ENCODE measurements at regions not wholly inside any gene's neighbourhood (a gene's known extent, or its start where the extent isn't known, plus 50 kb on each side); places are given as distances from the start of the nearest gene placed in this dataset.
"Not testable (repeated sequence)": the region's sequence is repeated elsewhere in the genome, so short reads cannot be mapped to it uniquely, and the experiment has no call there.

GRCh38 chr6:155795173-155795796 is 339.6 kb upstream of the NOX3 start:
- no peak for DNase-seq

GRCh38 chr6:155791891-155792290 is 336.3 kb upstream of the NOX3 start:
- DNase-seq = no peak

- no peak for DNase-seq
Observed at GRCh38 chr6:155791186-155791585, 335.5 kb upstream of the NOX3 start.

GRCh38 chr6:155787168-155787567 is 331.5 kb upstream of the NOX3 start:
- DNase-seq = no peak

- DNase-seq = no peak
Observed at GRCh38 chr6:155786528-155786927, 330.9 kb upstream of the NOX3 start.

GRCh38 chr6:155782739-155783459 is 327.3 kb upstream of the NOX3 start:
- no peak for DNase-seq

GRCh38 chr6:155782320-155782731 is 326.7 kb upstream of the NOX3 start:
- DNase-seq = no peak

GRCh38 chr6:155779456-155779855 is 323.8 kb upstream of the NOX3 start:
- DNase-seq = no peak

- no peak for DNase-seq
Observed at GRCh38 chr6:155778336-155778735, 322.7 kb upstream of the NOX3 start.

- DNase-seq = no peak
Observed at GRCh38 chr6:155771822-155772221, 316.2 kb upstream of the NOX3 start.

- no peak for DNase-seq
Observed at GRCh38 chr6:155770856-155771255, 315.2 kb upstream of the NOX3 start.

GRCh38 chr6:155770313-155770712 is 314.7 kb upstream of the NOX3 start:
- no peak for DNase-seq

GRCh38 chr6:155765275-155766194 is 309.9 kb upstream of the NOX3 start:
- DNase-seq = no peak

GRCh38 chr6:155762649-155763048 is 307.0 kb upstream of the NOX3 start:
- DNase-seq = no peak

GRCh38 chr6:155755452-155755851 is 299.8 kb upstream of the NOX3 start:
- DNase-seq = no peak

- not testable (repeated sequence) for DNase-seq
Observed at GRCh38 chr6:155748778-155749177, 293.1 kb upstream of the NOX3 start.

- no peak for DNase-seq
Observed at GRCh38 chr6:155747491-155747890, 291.9 kb upstream of the NOX3 start.

- DNase-seq = no peak
Observed at GRCh38 chr6:155740781-155741399, 285.3 kb upstream of the NOX3 start.

- DNase-seq = no peak
Observed at GRCh38 chr6:155738602-155739105, 283.0 kb upstream of the NOX3 start.

GRCh38 chr6:155717374-155717773 is 261.7 kb upstream of the NOX3 start:
- DNase-seq = no peak

- no peak for DNase-seq
Observed at GRCh38 chr6:155710704-155711103, 255.1 kb upstream of the NOX3 start.

GRCh38 chr6:155709262-155709661 is 253.6 kb upstream of the NOX3 start:
- no peak for DNase-seq

GRCh38 chr6:155708100-155708499 is 252.5 kb upstream of the NOX3 start:
- no peak for DNase-seq
